Mesenchymal stem cell (in vitro differentiated cells and primary cell): ENCODE measurements at regions not wholly inside any gene's neighbourhood (a gene's known extent, or its start where the extent isn't known, plus 50 kb on each side); places are given as distances from the start of the nearest gene placed in this dataset.

ENCODE experiments used
- DNase-seq: peaks from one replicate; pipeline ENCODE4 v3.0.0-alpha.2; 2013
- H2AFZ ChIP-seq: one replicate; pipeline ENCODE4 v1.6.1; 2013; ENCODE audit warnings: low read depth, mild to moderate bottlenecking, control low read depth, inconsistent platforms, low read length, moderate library complexity
- H2AK5ac ChIP-seq: 2 replicates; pipeline ENCODE4 v1.6.1; 2013; ENCODE audit warnings: low read length, moderate library complexity, mild to moderate bottlenecking, inconsistent platforms; ENCODE audit not compliant: severe bottlenecking
- H2BK120ac ChIP-seq: one replicate; pipeline ENCODE4 v1.6.1; 2013; ENCODE audit warnings: low read depth, mild to moderate bottlenecking, inconsistent platforms, low read length, moderate library complexity
- H2BK12ac ChIP-seq, 2 experiments: one replicate each; pipeline ENCODE4 v1.6.1; 2013; ENCODE audit warnings: inconsistent platforms in 2 of 2, low read length in 2 of 2, mild to moderate bottlenecking in 2 of 2, moderate library complexity in 2 of 2, control low read depth in 1 of 2
- H2BK15ac ChIP-seq: one replicate; pipeline ENCODE4 v1.6.1; 2013; ENCODE audit warnings: mild to moderate bottlenecking, low read depth, inconsistent platforms; ENCODE audit not compliant: poor library complexity, severe bottlenecking
- H2BK5ac ChIP-seq: 2 replicates; pipeline ENCODE4 v1.6.1; 2013; ENCODE audit warnings: low read depth, mild to moderate bottlenecking, low read length, control low read depth, inconsistent platforms; ENCODE audit not compliant: poor library complexity, severe bottlenecking
- H3K14ac ChIP-seq, 2 experiments: one replicate each; pipeline ENCODE4 v1.6.1; 2013; ENCODE audit warnings: inconsistent platforms in 2 of 2, low read length in 2 of 2, control low read depth in 1 of 2, mild to moderate bottlenecking in 1 of 2, moderate library complexity in 1 of 2
- H3K18ac ChIP-seq, 2 experiments: one replicate each; pipeline ENCODE4 v1.6.1; 2013; ENCODE audit warnings: inconsistent platforms in 2 of 2, low read length in 2 of 2, control low read depth in 1 of 2, low read depth in 1 of 2, mild to moderate bottlenecking in 1 of 2
- H3K23ac ChIP-seq, 2 experiments: one replicate each; pipeline ENCODE4 v1.6.1; 2013; ENCODE audit warnings: inconsistent platforms in 2 of 2, low read length in 2 of 2, mild to moderate bottlenecking in 2 of 2, moderate library complexity in 2 of 2, control low read depth in 1 of 2
- H3K27ac ChIP-seq: 2 replicates; pipeline ENCODE4 v1.5.1; 2013; ENCODE audit warnings: mild to moderate bottlenecking, moderate library complexity, low read length, control low read depth, inconsistent platforms; ENCODE audit not compliant: poor library complexity, severe bottlenecking
- H3K27me3 ChIP-seq, 2 experiments: 2 replicates each; pipeline versions ENCODE4 v1.6.1 to v1.7.0; 2013; ENCODE audit warnings: low read length in 2 of 2, mild to moderate bottlenecking in 2 of 2, moderate library complexity in 2 of 2, control low read depth in 1 of 2, inconsistent platforms in 1 of 2; ENCODE audit not compliant: control insufficient read depth in 1 of 2, insufficient read depth in 1 of 2
- H3K36me3 ChIP-seq, 2 experiments: 2 replicates each; pipeline versions ENCODE4 v1.6.1 to v1.7.0; 2013; ENCODE audit warnings: low read length in 2 of 2, control low read depth in 1 of 2, inconsistent platforms in 1 of 2, low read depth in 1 of 2, mild to moderate bottlenecking in 1 of 2; ENCODE audit not compliant: insufficient read depth in 2 of 2, control insufficient read depth in 1 of 2
- H3K4ac ChIP-seq, 2 experiments: one replicate each; pipeline ENCODE4 v1.6.1; 2013; ENCODE audit warnings: inconsistent platforms in 2 of 2, low read length in 2 of 2, mild to moderate bottlenecking in 2 of 2, moderate library complexity in 2 of 2, control low read depth in 1 of 2, low read depth in 1 of 2
- H3K4me1 ChIP-seq: 2 replicates; pipeline ENCODE4 v1.6.1; 2013; ENCODE audit warnings: low read depth, low read length, control low read depth; ENCODE audit not compliant: control insufficient read depth, insufficient read depth
- H3K4me2 ChIP-seq: 2 replicates; pipeline ENCODE4 v1.6.1; 2013; ENCODE audit warnings: low read length, mild to moderate bottlenecking, inconsistent platforms; ENCODE audit not compliant: poor library complexity, severe bottlenecking
- H3K4me3 ChIP-seq, 2 experiments: 2 replicates each; pipeline versions ENCODE4 v1.5.1 to v1.7.0; 2013; ENCODE audit warnings: low read length in 2 of 2, mild to moderate bottlenecking in 2 of 2, control low read depth in 1 of 2, low read depth in 1 of 2; ENCODE audit not compliant: insufficient read depth in 1 of 2
- H3K79me1 ChIP-seq: replicated peaks from 2 replicates; pipeline ENCODE4 v1.6.1; 2013; ENCODE audit warnings: mild to moderate bottlenecking, control low read depth, low read length, inconsistent platforms; ENCODE audit not compliant: poor library complexity, severe bottlenecking
- H3K9ac ChIP-seq: 2 replicates; pipeline ENCODE4 v1.7.0; 2013; ENCODE audit warnings: mild to moderate bottlenecking, low read length, moderate library complexity
- H3K9me3 ChIP-seq: 2 replicates; pipeline ENCODE4 v1.7.0; 2013; ENCODE audit warnings: mild to moderate bottlenecking, low read length; ENCODE audit not compliant: control insufficient read depth
- H4K8ac ChIP-seq: one replicate; pipeline ENCODE4 v1.6.1; 2013; ENCODE audit warnings: inconsistent platforms, mild to moderate bottlenecking, low read length, moderate library complexity
- H4K91ac ChIP-seq: one replicate; pipeline ENCODE4 v1.6.1; 2013; ENCODE audit warnings: mild to moderate bottlenecking, low read length, inconsistent platforms
- WGBS: methylation state at CpG from one replicate; pipeline ENCODE4 v1.1.7; 2013; ENCODE audit warnings: mixed read lengths; 5-methylcytosine and 5-hydroxymethylcytosine counted together

DNA sequence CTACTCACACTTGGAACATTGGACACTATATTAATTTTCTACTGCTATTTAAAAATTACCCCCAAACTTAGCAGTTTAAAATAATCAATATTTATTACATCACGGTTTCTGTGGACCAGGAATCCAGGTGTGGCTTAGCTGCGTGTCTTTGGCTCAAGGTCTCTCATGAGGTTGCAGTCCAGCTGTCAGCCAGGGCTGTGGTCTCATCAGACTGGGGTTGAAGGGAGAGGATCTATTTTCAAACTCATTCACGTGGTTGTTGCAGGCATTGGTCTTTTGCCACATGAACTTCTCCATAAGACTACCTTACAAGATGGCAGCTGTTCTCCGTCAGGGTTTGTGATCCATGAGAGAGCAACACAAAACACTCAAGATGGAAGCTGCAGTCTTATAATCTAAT is 343.0 kb downstream of the BCAT1 start:
- no peak overlapping the region for H3K4ac ChIP-seq

DNA sequence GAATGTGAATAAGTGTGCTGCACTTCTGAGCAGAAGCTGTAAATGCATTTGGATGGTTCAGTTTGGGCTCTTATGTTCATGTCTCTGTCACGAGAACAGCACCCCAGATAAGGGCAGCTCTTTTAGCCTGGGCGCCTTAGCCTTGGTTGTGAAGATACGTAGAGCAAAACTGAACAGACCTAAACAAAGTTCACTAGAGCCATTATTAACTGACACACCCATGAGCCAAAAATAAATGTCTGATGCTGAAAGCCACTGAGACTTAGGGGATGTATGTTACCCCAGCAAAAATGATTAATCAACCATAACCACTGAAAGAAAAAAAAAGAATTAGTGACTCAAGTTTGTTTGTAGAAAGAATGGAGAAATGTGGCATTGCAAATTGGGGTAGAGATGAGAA is 343.4 kb downstream of the BCAT1 start:
- no peak overlapping the region for H2BK120ac ChIP-seq
- no peak overlapping the region for H3K23ac ChIP-seq
- H3K36me3 ChIP-seq, result no peaks in the 10 kb centered on the region
- H3K9me3 ChIP-seq, result no peaks in the 10 kb centered on the region
- no peak overlapping the region for H2BK5ac ChIP-seq
- no peak overlapping the region for H3K27ac ChIP-seq
- H3K79me1 ChIP-seq, result no peaks in the 10 kb centered on the region
- H4K8ac ChIP-seq, result no peak overlapping the region
- H2BK15ac ChIP-seq, result no peak overlapping the region
- H2AFZ ChIP-seq, result no peak overlapping the region
- no peak overlapping the region for H3K9ac ChIP-seq
- no peak overlapping the region for H3K4me2 ChIP-seq
- H3K4me1 ChIP-seq, result no peaks in the 10 kb centered on the region
- H3K4ac ChIP-seq, result no peak overlapping the region
- no peak overlapping the region for H2AK5ac ChIP-seq
- WGBS, result 50% methylated on average over 2 of the region's 3 CpGs
- no peak overlapping the region for H3K14ac ChIP-seq
- DNase-seq, result no peak
- no peak overlapping the region for H2BK12ac ChIP-seq
- H3K4me3 ChIP-seq, result no peak overlapping the region
- no peak overlapping the region for H3K18ac ChIP-seq
- no peak overlapping the region for H4K91ac ChIP-seq
- H3K27me3 ChIP-seq, result no peaks in the 10 kb centered on the region

More for the DNA sequence above, 343.0 kb downstream of the BCAT1 start:
- Histone ChIP-seq H3K9ac (no peak overlapping the region), H2BK120ac (no peak overlapping the region), H3K79me1 (no peaks in the 10 kb centered on the region), H3K4me1 (no peaks in the 10 kb centered on the region), H3K14ac (no peak overlapping the region), H3K36me3 (no peaks in the 10 kb centered on the region), H3K4me3 (no peak overlapping the region), H2BK15ac (no peak overlapping the region), H4K91ac (no peak overlapping the region), H2AK5ac (no peak overlapping the region), H3K27me3 (no peaks in the 10 kb centered on the region), H3K4me2 (no peak overlapping the region), H3K27ac (no peak overlapping the region), H3K23ac (no peak overlapping the region), H3K18ac (no peak overlapping the region), H2BK12ac (no peak overlapping the region), H3K9me3 (no peaks in the 10 kb centered on the region), H2AFZ (no peak overlapping the region), H4K8ac (no peak overlapping the region), H2BK5ac (no peak overlapping the region)
- no peak for DNase-seq
- 99% methylated on average over 4 of the region's 4 CpGs for WGBS

GRCh38 chr12:24603371-24603770 is 345.5 kb downstream of the BCAT1 start:
- no peaks in the 10 kb centered on the region for H3K9me3 ChIP-seq
- H3K27me3 ChIP-seq, result no peaks in the 10 kb centered on the region
- no peak for DNase-seq
- H2BK5ac ChIP-seq, result no peak overlapping the region
- H3K14ac ChIP-seq, result no peak overlapping the region
- peaks cover 2% of the 10 kb centered on the region for H3K4me1 ChIP-seq
- no peak overlapping the region for H2BK120ac ChIP-seq
- H3K9ac ChIP-seq, result no peak overlapping the region
- no peak overlapping the region for H2BK12ac ChIP-seq
- H3K4me3 ChIP-seq, result no peak overlapping the region
- peak overlapping the region in 1 of 2 experiments; percentile 28 for H3K4ac ChIP-seq
- H2AK5ac ChIP-seq, result no peak overlapping the region
- no peaks in the 10 kb centered on the region for H3K36me3 ChIP-seq
- H3K27ac ChIP-seq, result no peak overlapping the region
- 83% methylated on average over 3 of the region's 3 CpGs for WGBS
- H3K79me1 ChIP-seq, result no peaks in the 10 kb centered on the region
- H4K8ac ChIP-seq, result no peak overlapping the region
- no peak overlapping the region for H2BK15ac ChIP-seq
- H3K18ac ChIP-seq, result no peak overlapping the region
- H3K23ac ChIP-seq, result no peak overlapping the region
- H2AFZ ChIP-seq, result peak overlapping the region; percentile 14
- no peak overlapping the region for H4K91ac ChIP-seq
- H3K4me2 ChIP-seq, result no peak overlapping the region

DNA sequence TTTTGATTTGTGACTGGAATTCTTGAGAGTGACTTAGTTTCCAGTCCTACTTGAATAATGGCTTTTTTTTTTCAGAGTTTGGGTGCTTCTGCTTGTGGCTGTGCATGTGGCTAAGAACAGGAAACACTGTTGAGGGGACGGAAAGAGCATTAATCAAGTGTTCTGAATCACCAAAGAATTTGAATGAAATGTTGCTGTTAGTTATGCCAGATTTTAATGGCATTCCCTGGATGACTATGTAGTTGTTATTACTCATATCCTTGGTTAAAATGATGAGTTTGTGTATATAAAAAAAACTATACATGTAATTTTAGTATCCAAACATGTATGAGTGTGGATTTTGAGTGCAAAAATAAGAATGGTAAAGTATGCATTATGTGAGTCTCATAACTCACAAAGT is 347.9 kb downstream of the BCAT1 start:
- Histone ChIP-seq H2BK12ac (no peak overlapping the region), H3K27ac (peak overlapping the region; percentile 43), H3K27me3 (no peaks in the 10 kb centered on the region), H3K14ac (no peak overlapping the region), H3K4me3 (no peak overlapping the region), H3K79me1 (no peaks in the 10 kb centered on the region), H3K4ac (no peak overlapping the region), H2BK15ac (no peak overlapping the region), H3K4me2 (no peak overlapping the region), H3K9me3 (no peaks in the 10 kb centered on the region), H4K8ac (no peak overlapping the region), H3K9ac (no peak overlapping the region), H3K23ac (no peak overlapping the region), H3K36me3 (no peaks in the 10 kb centered on the region), H2AFZ (no peak overlapping the region), H2BK120ac (no peak overlapping the region), H4K91ac (no peak overlapping the region), H3K4me1 (peaks cover 2% of the 10 kb centered on the region), H2AK5ac (no peak overlapping the region), H2BK5ac (no peak overlapping the region), H3K18ac (no peak overlapping the region)
- WGBS, result 5% methylated on average over 1 of the region's 1 CpG
- peak; percentile 79 for DNase-seq
